Lower leg skin (tissue), 3 donors: ENCODE measurements at regions not wholly inside any gene's neighbourhood (a gene's known extent, or its start where the extent isn't known, plus 50 kb on each side); places are given as distances from the start of the nearest gene placed in this dataset.

Experiments used
- POLR2A ChIP-seq, 2 donors: fragments of 450-650 bp; IDR thresholded peaks; one replicate each; pipeline ENCODE4 v1.6.1; 2016 to 2017; ENCODE audit warnings: antibody characterized with exemption in 2 of 2, mild to moderate bottlenecking in 1 of 2, moderate library complexity in 1 of 2
- TF ChIP-seq, protein P1 (sequence below), 3 donors: fragments of 450-650 bp; IDR thresholded peaks; one replicate each; pipeline ENCODE4 v1.5.1; 2016; ENCODE audit warnings: antibody characterized with exemption in 3 of 3, mild to moderate bottlenecking in 3 of 3, moderate library complexity in 2 of 3

DNA sequence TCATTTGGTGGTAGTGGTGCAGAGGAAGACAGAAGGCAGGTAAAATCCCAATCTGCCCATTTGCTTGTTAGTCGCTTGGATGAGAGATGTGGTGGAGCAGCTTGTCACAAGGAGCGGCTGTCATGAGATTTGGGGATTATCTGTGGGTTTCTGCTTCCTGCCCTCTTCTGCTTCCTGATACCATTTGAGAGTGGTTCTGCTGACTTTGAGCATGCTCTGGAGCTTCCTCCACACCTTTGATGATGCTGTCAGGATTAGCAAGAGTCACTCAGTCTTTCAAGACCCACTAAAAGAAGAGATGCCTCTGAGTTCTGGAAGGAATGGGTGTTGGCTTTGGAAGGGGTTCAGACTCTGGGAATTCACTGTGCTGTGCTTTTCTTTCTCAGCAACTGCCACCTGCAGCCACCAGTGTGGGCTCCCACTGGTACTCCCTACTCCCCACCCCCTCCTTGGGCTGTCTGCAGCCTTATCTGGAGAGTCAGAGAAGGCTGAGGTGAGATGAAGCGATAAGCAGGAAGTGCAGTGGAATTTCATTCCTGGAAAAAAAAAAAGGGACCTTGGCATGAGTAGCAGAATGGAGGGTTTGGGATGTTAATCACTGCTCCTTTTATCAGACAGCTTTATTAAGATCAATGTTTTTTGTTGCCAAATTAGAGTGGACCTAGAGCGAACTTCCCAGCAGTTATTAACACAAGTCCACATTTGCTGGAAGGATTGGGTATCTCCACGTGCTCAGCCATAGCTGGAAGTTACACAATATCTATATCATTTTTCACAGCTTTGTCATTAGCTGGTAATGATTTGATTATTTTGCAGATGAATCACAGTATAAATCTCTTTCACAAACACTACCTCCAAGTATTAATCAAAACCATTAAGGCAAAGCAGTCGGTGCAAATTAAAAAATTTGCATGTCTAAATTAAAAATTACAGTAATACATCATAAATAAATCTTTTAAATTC, 233.0 kb upstream of the SATB1 start:
- TF ChIP-seq, protein P1, sequence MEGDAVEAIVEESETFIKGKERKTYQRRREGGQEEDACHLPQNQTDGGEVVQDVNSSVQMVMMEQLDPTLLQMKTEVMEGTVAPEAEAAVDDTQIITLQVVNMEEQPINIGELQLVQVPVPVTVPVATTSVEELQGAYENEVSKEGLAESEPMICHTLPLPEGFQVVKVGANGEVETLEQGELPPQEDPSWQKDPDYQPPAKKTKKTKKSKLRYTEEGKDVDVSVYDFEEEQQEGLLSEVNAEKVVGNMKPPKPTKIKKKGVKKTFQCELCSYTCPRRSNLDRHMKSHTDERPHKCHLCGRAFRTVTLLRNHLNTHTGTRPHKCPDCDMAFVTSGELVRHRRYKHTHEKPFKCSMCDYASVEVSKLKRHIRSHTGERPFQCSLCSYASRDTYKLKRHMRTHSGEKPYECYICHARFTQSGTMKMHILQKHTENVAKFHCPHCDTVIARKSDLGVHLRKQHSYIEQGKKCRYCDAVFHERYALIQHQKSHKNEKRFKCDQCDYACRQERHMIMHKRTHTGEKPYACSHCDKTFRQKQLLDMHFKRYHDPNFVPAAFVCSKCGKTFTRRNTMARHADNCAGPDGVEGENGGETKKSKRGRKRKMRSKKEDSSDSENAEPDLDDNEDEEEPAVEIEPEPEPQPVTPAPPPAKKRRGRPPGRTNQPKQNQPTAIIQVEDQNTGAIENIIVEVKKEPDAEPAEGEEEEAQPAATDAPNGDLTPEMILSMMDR (IDR thresholded peaks at IDR 0.05): no peak
- no peak for TF ChIP-seq POLR2A (IDR thresholded peaks at IDR 0.05)
